Memory B cell (primary cell): ENCODE measurements at regions not wholly inside any gene's neighbourhood (a gene's known extent, or its start where the extent isn't known, plus 50 kb on each side); places are given as distances from the start of the nearest gene placed in this dataset.
"Not testable (repeated sequence)": the region's sequence is repeated elsewhere in the genome, so short reads cannot be mapped to it uniquely, and the experiment has no call there.

Experiments
- ATAC-seq: fragments of 150-1000 bp; cut with Tn5 transposase; 2 replicates; pipeline ENCODE4 v1.10.0; 2021; ENCODE audit warnings: low read depth, mild to moderate bottlenecking, moderate library complexity
- DNase-seq, 2 donors: peaks; one replicate each; pipeline ENCODE4 v3.0.0; 2022; ENCODE audit warnings: low spot score in 2 of 2
- H3K27ac Mint-ChIP-seq: one replicate; pipeline ENCODE4 v1.8.0; 2022; ENCODE audit warnings: mild to moderate bottlenecking, moderate library complexity, mixed read lengths
- H3K27me3 Mint-ChIP-seq: one replicate; pipeline ENCODE4 v1.8.0; 2022; ENCODE audit warnings: mixed read lengths
- H3K36me3 Mint-ChIP-seq: one replicate; pipeline ENCODE4 v1.8.0; 2022; ENCODE audit warnings: mild to moderate bottlenecking, mixed read lengths
- H3K4me1 Mint-ChIP-seq: one replicate; pipeline ENCODE4 v1.8.0; 2022; ENCODE audit warnings: mixed read lengths
- H3K4me3 Mint-ChIP-seq: one replicate; pipeline ENCODE4 v1.8.0; 2022; ENCODE audit warnings: mild to moderate bottlenecking, moderate library complexity, mixed read lengths
- H3K9me3 Mint-ChIP-seq: one replicate; pipeline ENCODE4 v1.8.0; 2022; ENCODE audit warnings: mixed read lengths

DNA sequence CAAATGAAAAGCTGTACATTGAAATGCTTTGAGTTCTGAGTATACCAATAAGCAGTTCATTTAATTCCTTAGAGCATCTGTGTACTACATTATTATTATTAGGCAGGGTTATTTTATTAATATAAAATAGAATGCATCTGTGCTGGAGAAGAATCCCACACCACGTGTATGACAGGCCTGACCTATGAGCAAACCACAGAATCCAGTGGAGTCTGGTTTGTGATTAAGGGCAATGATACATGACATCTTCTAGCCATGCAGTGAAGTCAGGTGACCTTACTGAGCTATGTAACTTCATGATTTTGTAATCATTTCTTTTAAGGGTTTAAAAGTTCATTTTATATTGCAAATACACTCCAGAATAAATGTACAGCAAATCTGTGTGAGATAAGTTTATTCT is 1165.0 kb upstream of the TENM3 start:
- Mint-ChIP-seq H3K36me3 (no peaks in the 10 kb centered on the region), H3K4me1 (no peaks in the 10 kb centered on the region), H3K27me3 (no peaks in the 10 kb centered on the region), H3K9me3 (no peaks in the 10 kb centered on the region), H3K27ac (no peak overlapping the region), H3K4me3 (no peak overlapping the region)
- no peak for ATAC-seq
- DNase-seq = no peak

DNA sequence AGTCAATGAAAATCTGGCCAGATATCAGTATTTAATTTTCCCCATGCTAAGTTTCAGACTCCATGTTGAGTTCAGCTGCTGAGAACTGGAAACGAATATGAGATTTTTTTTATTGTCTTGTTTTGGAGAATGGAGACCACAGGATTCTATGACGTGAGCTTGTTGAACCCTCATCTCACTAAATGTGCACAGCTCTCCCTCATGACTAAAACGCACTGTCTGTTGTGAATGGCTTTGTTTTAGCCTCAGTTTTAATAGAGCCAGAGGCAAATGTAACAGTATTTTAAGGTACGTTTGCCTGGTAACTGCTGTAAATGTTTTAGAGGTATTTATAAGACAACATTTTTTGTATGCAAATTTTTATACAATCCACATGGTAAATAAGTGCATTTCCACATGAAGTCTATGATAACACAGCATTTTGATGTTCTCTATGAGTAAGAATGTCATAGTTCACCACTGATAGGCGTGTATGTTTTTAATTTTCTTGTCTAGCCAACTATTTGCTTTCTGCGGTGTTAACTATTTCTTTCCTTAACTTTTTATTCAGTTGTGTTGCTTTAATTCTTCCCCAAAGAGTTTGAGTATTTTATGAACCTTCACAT is 1159.3 kb upstream of the TENM3 start:
- Mint-ChIP-seq H3K36me3 (no peaks in the 10 kb centered on the region), H3K9me3 (no peaks in the 10 kb centered on the region), H3K27me3 (no peaks in the 10 kb centered on the region), H3K4me1 (no peaks in the 10 kb centered on the region), H3K27ac (no peak overlapping the region), H3K4me3 (no peak overlapping the region)
- DNase-seq (no peak), ATAC-seq (no peak)

DNA sequence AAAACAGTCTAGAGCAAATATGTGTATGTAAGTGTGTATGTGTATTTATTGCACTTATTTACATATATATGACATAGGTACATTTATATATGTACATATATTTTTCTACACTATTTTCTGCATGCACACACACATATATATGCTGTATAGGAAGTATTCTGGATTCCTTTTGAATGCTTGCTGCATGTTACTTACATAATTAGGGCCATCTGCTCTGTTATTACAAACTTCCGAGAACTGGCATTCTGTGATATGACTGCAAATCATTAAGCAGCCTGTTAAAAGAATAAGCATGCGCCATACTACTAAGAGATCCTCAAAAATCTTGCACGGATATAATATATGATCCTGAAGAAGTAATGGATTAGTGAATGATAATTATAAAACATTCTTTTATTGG is 1157.6 kb upstream of the TENM3 start:
- Mint-ChIP-seq H3K27ac (no peak overlapping the region), H3K4me3 (no peak overlapping the region), H3K27me3 (no peaks in the 10 kb centered on the region), H3K9me3 (peaks cover 4% of the 10 kb centered on the region), H3K4me1 (no peaks in the 10 kb centered on the region), H3K36me3 (no peaks in the 10 kb centered on the region)
- no peak for ATAC-seq
- no peak for DNase-seq

DNA sequence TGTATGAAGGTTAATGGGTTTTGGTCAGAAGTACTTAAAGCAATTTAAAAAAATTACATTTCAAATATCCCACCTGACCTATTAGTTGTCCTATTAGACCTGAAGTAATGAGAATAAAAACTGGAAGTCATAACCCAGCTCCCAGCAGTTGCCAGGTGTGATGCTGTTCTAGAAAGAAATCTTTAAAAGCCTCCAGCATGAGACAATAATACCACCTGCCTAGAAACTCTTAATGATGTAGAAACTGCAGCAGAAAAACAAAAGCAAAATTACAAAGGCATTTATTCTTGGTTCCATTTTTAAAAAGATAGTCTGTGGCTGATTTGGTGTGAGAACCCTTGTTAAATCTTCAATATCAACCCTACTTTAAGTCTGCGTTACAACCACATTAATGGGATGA is 1137.7 kb upstream of the TENM3 start:
- Mint-ChIP-seq H3K4me1 (no peaks in the 10 kb centered on the region), H3K27me3 (no peaks in the 10 kb centered on the region), H3K4me3 (no peak overlapping the region), H3K27ac (no peak overlapping the region), H3K36me3 (no peaks in the 10 kb centered on the region), H3K9me3 (peaks cover 2% of the 10 kb centered on the region)
- DNase-seq (no peak), ATAC-seq (no peak)

DNA sequence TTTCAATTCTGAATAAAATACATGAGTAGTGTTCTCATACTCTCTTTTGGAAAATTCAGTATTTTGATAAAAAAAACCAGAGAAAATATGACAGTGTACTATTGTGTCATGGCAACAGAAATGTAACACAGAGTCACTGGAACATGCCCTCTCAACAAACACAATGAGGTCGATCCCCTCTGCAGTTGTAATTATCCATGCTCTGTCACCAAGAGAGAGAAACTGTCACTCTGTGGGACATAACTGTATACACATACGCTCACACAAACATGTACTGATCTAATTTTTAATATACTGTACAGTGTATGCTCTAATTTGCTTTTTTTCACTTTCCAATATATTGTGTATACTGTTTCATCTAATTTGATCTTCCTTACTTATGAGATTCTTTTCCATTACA is 1136.8 kb upstream of the TENM3 start:
- no peak overlapping the region for H3K4me3 Mint-ChIP-seq
- H3K27ac Mint-ChIP-seq = no peak overlapping the region
- H3K27me3 Mint-ChIP-seq = no peaks in the 10 kb centered on the region
- DNase-seq (no peak), ATAC-seq (no peak)
- H3K9me3 Mint-ChIP-seq = peaks cover 2% of the 10 kb centered on the region
- no peaks in the 10 kb centered on the region for H3K4me1 Mint-ChIP-seq
- H3K36me3 Mint-ChIP-seq = no peaks in the 10 kb centered on the region

DNA sequence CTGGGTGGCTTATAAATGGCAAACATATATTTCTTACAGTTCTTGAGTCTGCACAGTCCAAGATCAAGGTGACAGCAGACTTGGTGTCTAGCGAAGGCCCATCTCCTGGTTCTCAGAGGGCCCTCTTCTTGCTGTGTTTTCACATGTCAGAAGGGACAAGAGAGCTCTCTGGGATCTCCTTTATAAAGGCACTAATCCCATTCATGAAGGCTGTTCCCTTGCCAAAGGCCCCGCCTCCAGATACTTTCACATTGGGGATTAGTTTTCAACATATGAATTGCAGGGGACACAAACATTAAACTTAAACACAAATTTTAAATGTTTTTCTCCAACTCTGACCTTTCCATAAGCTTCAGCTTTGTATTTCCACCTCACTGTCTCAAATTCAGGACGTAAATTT is 1135.0 kb upstream of the TENM3 start:
- Mint-ChIP-seq H3K27ac (no peak overlapping the region), H3K4me1 (no peaks in the 10 kb centered on the region), H3K36me3 (no peaks in the 10 kb centered on the region), H3K9me3 (peaks cover 4% of the 10 kb centered on the region), H3K4me3 (no peak overlapping the region), H3K27me3 (no peaks in the 10 kb centered on the region)
- no peak for DNase-seq
- ATAC-seq = no peak

DNA sequence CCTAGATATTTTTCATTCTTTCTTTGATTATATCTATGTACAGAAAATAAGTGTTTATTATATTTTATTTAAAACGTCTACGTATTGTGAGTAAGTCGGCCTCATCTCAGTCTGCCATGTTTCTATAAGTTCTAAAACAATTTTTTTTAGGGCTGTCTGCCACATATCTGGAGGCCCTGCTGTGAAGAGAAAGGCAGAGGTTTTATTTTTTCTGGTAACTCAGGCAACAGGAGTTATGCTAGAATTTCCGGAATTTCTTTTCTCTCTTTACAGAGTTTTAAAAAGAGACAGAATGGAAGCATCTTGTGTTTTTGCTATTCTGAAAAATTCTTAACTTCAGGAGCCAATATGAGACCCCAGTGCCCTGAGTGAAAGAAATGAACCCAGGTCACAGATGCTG is 1124.0 kb upstream of the TENM3 start:
- DNase-seq (no peak), ATAC-seq (no peak)
- Mint-ChIP-seq H3K27me3 (no peaks in the 10 kb centered on the region), H3K9me3 (no peaks in the 10 kb centered on the region), H3K4me1 (no peaks in the 10 kb centered on the region), H3K4me3 (no peak overlapping the region), H3K36me3 (no peaks in the 10 kb centered on the region), H3K27ac (no peak overlapping the region)

DNA sequence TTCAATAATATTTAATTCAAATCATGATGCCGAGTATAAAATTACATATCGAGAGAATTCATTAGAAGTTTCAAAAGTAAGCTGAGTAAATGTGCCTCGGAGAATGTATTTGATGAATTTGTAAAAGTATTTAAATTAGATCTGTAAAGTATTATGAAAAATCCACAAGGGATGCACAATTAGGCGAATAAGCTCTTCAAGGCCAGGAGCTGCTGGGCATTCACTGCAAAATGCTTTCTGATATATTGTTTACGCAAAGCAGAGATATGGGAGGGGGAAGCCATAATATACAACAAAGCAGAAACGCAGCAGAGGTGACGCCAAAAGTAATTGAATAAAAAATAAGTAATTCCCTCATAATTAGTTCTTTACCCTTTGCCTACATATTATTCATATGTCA is 1121.5 kb upstream of the TENM3 start:
- Mint-ChIP-seq H3K36me3 (no peaks in the 10 kb centered on the region), H3K4me1 (no peaks in the 10 kb centered on the region), H3K4me3 (no peak overlapping the region), H3K27ac (no peak overlapping the region), H3K9me3 (no peaks in the 10 kb centered on the region), H3K27me3 (no peaks in the 10 kb centered on the region)
- no peak for ATAC-seq
- no peak for DNase-seq

DNA sequence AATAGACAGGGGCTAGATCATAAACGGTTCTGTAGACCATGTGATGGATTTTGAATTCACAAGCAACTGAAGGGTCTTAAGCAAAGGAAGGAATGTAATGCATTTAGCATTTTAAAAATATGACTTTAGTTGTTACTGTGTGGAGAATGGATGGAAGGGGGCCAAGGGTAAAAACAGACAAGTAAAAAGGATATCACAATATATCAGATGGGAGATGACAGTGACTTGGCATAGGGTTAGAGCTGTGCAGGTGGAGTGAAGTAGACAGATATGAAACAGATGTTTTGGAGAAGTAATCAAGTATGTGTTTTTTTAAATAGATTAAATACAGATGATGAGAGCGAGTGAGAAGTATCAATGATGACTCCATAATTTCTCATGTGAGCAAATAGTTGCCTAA is 1116.0 kb upstream of the TENM3 start:
- DNase-seq = no peak
- H3K27me3 Mint-ChIP-seq = no peaks in the 10 kb centered on the region
- no peak for ATAC-seq
- H3K9me3 Mint-ChIP-seq = peaks cover 15% of the 10 kb centered on the region
- no peak overlapping the region for H3K27ac Mint-ChIP-seq
- no peaks in the 10 kb centered on the region for H3K36me3 Mint-ChIP-seq
- H3K4me3 Mint-ChIP-seq = no peak overlapping the region
- no peaks in the 10 kb centered on the region for H3K4me1 Mint-ChIP-seq

DNA sequence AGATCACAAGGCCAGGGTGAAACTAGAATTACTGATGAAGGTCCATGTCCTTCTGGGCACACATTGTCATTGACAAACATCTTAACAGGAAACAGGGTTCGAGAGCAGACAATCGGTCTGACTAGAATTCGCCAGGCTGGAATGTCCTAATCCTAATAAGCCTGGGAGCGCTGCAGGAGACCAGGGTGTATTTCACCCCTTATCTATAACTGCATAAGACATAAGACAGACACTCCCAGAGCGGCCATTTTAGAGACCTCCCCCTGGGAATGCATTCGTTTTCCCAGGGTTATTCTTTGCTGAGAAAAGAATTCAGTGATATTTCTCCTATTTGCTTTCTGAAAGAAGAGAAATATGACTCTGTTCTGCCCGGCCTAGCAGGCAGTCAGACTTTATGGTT is 1112.9 kb upstream of the TENM3 start:
- H3K36me3 Mint-ChIP-seq, DNase-seq, H3K27ac Mint-ChIP-seq, H3K27me3 Mint-ChIP-seq, H3K4me3 Mint-ChIP-seq, H3K4me1 Mint-ChIP-seq, ATAC-seq: not testable (repeated sequence)
- H3K9me3 Mint-ChIP-seq = peaks cover 15% of the 10 kb centered on the region

DNA sequence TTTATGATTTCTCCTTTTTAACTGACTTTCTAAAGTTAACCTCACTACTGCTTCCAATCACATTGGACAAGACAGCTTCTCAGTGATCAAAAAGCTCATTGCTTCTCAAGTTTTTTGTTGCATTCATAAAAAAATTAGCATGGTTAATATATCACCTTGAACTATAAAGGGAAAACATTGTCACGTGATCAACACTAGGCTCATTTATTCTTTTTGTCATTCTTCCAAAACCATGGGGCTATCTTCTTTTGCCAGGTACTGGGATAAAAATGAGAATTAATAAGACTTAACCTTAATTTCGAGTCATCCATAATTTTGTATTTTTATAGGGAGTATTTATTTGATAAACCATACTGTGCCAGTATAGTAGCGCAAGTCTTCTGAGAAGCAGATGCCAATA is 1105.9 kb upstream of the TENM3 start:
- H3K36me3 Mint-ChIP-seq = no peaks in the 10 kb centered on the region
- H3K9me3 Mint-ChIP-seq = no peaks in the 10 kb centered on the region
- no peak overlapping the region for H3K27ac Mint-ChIP-seq
- ATAC-seq (no peak), DNase-seq (no peak)
- H3K4me3 Mint-ChIP-seq = no peak overlapping the region
- H3K27me3 Mint-ChIP-seq = peaks cover 3% of the 10 kb centered on the region
- H3K4me1 Mint-ChIP-seq = no peaks in the 10 kb centered on the region

DNA sequence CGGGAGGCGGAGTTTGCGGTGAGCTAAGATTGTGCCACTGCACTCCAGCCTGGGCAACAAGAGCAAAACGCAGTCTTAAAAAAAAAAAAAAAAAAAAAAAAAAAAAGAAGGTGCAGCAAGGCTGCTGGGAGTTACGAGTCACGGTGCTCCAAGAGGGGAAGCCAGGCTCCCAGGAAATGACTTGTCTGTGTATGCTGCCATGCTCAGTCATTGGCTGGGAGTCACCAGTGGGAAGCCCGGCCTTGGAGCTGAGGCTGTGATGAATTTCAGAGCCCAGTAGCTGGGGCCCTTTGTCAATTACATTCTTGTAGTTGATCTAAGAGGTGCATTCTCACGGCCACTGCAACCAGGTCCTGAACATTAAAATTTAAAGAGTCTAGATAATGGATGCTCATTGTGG is 1105.1 kb upstream of the TENM3 start:
- Mint-ChIP-seq H3K9me3 (no peaks in the 10 kb centered on the region), H3K27me3 (peaks cover 3% of the 10 kb centered on the region), H3K27ac (no peak overlapping the region), H3K36me3 (no peaks in the 10 kb centered on the region), H3K4me1 (no peaks in the 10 kb centered on the region), H3K4me3 (no peak overlapping the region)
- ATAC-seq (no peak), DNase-seq (no peak)

DNA sequence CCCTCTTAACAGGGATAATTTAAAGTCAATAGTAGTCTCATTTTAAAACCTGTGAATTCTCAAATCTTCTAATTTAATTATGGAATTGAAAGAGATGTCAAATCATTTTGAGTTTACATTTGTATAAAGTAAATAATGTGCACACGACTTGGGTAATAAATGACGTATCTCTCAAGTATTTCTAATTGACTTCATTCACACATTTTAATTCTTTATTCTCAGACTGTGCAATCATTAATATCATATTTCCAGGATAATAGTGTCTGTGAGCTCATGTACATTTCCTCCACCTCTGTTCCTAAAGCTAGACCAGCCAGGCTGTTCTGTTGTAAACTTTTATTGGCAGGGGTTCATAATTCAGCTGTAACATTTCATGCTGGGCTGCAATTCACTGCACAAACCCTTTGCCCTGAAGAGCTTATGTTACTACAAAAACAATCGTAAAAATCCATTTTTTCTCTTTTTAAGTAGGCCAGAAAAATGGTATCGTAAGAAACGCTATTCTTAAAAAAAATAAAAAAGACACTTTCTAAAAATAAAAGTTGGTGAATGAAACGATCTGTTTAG is 1103.1 kb upstream of the TENM3 start:
- no peak for ATAC-seq
- Mint-ChIP-seq H3K9me3 (no peaks in the 10 kb centered on the region), H3K27ac (no peak overlapping the region), H3K36me3 (no peaks in the 10 kb centered on the region), H3K4me3 (no peak overlapping the region), H3K27me3 (no peaks in the 10 kb centered on the region), H3K4me1 (no peaks in the 10 kb centered on the region)
- no peak for DNase-seq

DNA sequence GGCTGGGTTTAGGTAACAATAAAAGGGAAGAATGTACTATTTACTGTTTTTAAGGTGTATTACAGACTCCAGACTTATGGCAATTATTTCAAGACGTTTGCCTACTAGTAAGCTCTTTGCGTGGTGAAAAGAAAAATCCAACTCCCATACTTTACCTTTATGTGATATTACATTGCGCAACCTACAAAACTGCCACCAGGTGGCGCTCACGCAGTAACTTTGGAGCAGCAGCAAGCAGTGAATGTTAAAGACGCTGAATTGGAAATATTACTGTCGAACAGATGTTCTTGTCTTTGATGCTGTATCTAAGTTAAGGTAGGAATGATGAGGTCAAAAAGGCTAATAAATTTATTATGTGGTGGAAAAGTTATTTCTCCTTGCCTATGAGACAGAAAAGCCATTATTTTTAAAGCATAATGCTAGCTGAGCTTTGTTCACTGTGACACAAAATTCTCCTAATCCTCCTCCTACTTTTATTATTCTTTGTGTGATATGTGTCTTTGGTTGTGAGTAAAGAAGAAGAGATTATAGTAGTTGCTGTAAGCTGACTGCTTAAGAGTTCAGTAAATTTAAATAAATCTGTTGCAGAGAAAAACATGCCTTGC is 1099.8 kb upstream of the TENM3 start:
- Mint-ChIP-seq H3K4me3 (no peak overlapping the region), H3K36me3 (no peaks in the 10 kb centered on the region), H3K27me3 (no peaks in the 10 kb centered on the region), H3K4me1 (no peaks in the 10 kb centered on the region), H3K9me3 (no peaks in the 10 kb centered on the region), H3K27ac (no peak overlapping the region)
- DNase-seq (peak; percentile 56 to 60), ATAC-seq (no peak)

DNA sequence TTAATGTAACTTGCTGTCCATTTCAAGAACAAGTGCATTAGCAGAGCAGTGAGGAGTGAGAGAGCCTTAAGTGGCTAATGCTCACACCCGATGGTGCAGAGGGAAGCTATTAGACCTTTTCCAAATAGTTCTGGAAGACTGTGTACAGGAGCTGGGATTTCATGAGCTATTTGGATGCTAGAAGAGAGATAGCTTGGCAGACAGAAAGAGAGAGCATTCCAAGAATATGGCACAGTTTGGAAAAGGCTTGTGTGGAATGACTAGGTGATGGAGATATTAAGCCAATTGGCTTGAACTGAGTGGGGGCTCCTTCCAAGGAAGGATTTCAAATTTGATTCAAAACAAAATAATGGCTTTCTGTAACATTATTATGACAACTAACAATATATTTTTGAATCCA is 1097.2 kb upstream of the TENM3 start:
- H3K4me1 Mint-ChIP-seq = no peaks in the 10 kb centered on the region
- H3K36me3 Mint-ChIP-seq = no peaks in the 10 kb centered on the region
- H3K27ac Mint-ChIP-seq = no peak overlapping the region
- H3K27me3 Mint-ChIP-seq = no peaks in the 10 kb centered on the region
- ATAC-seq (no peak), DNase-seq (no peak)
- H3K4me3 Mint-ChIP-seq = no peak overlapping the region
- H3K9me3 Mint-ChIP-seq = no peaks in the 10 kb centered on the region
